NK-92 treated with Interleukin-12 subunit alpha and Interleukin-12 subunit beta, amount 100 ng/mL, for 24 hours (cell line): ENCODE measurements at regions not wholly inside any gene's neighbourhood (a gene's known extent, or its start where the extent isn't known, plus 50 kb on each side); places are given as distances from the start of the nearest gene placed in this dataset.

Experiments used
- DNase-seq: peaks from one replicate; lab custom pipeline; 2025; lab: John Stamatoyannopoulos, UW

- no peak for DNase-seq
Observed at GRCh38 chr16:17853958-17854357, 383.2 kb upstream of the XYLT1 start.

- DNase-seq, result no peak
Observed at GRCh38 chr16:17852977-17853702, 382.4 kb upstream of the XYLT1 start.

GRCh38 chr16:17850581-17851250 lies 380.0 kb upstream of the XYLT1 start:
- no peak for DNase-seq

- no peak for DNase-seq
Observed at GRCh38 chr16:17847234-17847795, 376.6 kb upstream of the XYLT1 start.

- no peak for DNase-seq
Observed at GRCh38 chr16:17846030-17846429, 375.3 kb upstream of the XYLT1 start.

GRCh38 chr16:17845031-17845430 lies 374.3 kb upstream of the XYLT1 start:
- no peak for DNase-seq

- DNase-seq, result no peak
Observed at GRCh38 chr16:17843905-17844304, 373.1 kb upstream of the XYLT1 start.

- no peak for DNase-seq
Observed at GRCh38 chr16:17839907-17840306, 369.1 kb upstream of the XYLT1 start.

GRCh38 chr16:17839272-17839671 lies 368.5 kb upstream of the XYLT1 start:
- no peak for DNase-seq

- no peak for DNase-seq
Observed at GRCh38 chr16:17836868-17837602, 366.3 kb upstream of the XYLT1 start.

GRCh38 chr16:17835118-17835876 lies 364.5 kb upstream of the XYLT1 start:
- DNase-seq, result no peak

- no peak for DNase-seq
Observed at GRCh38 chr16:17832738-17833137, 362.0 kb upstream of the XYLT1 start.

GRCh38 chr16:17831330-17831729 lies 360.6 kb upstream of the XYLT1 start:
- DNase-seq, result no peak

GRCh38 chr16:17830651-17831050 lies 359.9 kb upstream of the XYLT1 start:
- no peak for DNase-seq

- DNase-seq, result no peak
Observed at GRCh38 chr16:17829811-17830210, 359.1 kb upstream of the XYLT1 start.

- no peak for DNase-seq
Observed at GRCh38 chr16:17828012-17828411, 357.3 kb upstream of the XYLT1 start.

- DNase-seq, result no peak
Observed at GRCh38 chr16:17827313-17827712, 356.6 kb upstream of the XYLT1 start.

GRCh38 chr16:17817943-17818342 lies 347.2 kb upstream of the XYLT1 start:
- no peak for DNase-seq

GRCh38 chr16:17817260-17817659 lies 346.5 kb upstream of the XYLT1 start:
- DNase-seq, result no peak

GRCh38 chr16:17812771-17813170 lies 342.0 kb upstream of the XYLT1 start:
- no peak for DNase-seq

GRCh38 chr16:17804857-17805256 lies 334.1 kb upstream of the XYLT1 start:
- DNase-seq, result no peak
